PFSK-1 (cell line): ENCODE measurements at regions not wholly inside any gene's neighbourhood (a gene's known extent, or its start where the extent isn't known, plus 50 kb on each side); places are given as distances from the start of the nearest gene placed in this dataset.

ENCODE experiments used
- POLR2AphosphoS5 ChIP-seq: IDR thresholded peaks from 2 replicates; pipeline ENCODE4 v1.6.1; 2012; ENCODE audit warnings: low read depth, mild to moderate bottlenecking, control low read depth, low read length, moderate library complexity
- SIN3A ChIP-seq: IDR thresholded peaks from 2 replicates; pipeline ENCODE4 v1.6.1; 2012; ENCODE audit warnings: mild to moderate bottlenecking, low read length, moderate library complexity, borderline replicate concordance; ENCODE audit not compliant: insufficient read depth
- TAF1 ChIP-seq: IDR thresholded peaks from 2 replicates; pipeline ENCODE4 v1.6.1; 2012; ENCODE audit warnings: low read length, control low read depth, borderline replicate concordance; ENCODE audit not compliant: insufficient read depth
- TF ChIP-seq, protein P1 (sequence below), 2 experiments: IDR thresholded peaks; 2 replicates each; pipeline versions ENCODE4 v1.6.1 to v1.8.0; 2011 to 2012; ENCODE audit warnings: low read depth in 2 of 2, low read length in 2 of 2, control low read depth in 1 of 2, inconsistent platforms in 1 of 2, mild to moderate bottlenecking in 1 of 2, moderate library complexity in 1 of 2; ENCODE audit not compliant: insufficient read depth in 1 of 2

DNA sequence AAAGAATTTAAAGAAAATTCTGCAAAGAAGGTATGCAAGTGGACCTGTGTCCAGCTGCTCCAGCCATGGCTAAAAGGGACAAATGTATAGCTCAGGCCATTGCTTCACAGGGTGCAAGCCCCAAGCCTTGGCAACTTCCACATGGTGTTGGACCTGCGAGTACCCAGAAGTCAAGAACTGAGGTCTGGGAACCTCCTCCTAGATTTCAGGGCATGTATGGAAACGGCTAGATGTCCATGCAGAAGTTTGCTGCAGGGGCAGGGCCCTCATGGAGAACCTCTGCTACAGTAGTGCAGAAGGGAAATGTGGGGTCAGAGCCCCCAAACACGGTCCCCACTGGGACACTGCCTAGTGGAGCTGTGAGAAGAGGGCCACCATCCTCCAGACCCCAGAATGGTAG, 284.0 kb upstream of the RAB6C start:
- no peak for TF ChIP-seq SIN3A
- no peak for TF ChIP-seq POLR2AphosphoS5
- TF ChIP-seq, protein P1, sequence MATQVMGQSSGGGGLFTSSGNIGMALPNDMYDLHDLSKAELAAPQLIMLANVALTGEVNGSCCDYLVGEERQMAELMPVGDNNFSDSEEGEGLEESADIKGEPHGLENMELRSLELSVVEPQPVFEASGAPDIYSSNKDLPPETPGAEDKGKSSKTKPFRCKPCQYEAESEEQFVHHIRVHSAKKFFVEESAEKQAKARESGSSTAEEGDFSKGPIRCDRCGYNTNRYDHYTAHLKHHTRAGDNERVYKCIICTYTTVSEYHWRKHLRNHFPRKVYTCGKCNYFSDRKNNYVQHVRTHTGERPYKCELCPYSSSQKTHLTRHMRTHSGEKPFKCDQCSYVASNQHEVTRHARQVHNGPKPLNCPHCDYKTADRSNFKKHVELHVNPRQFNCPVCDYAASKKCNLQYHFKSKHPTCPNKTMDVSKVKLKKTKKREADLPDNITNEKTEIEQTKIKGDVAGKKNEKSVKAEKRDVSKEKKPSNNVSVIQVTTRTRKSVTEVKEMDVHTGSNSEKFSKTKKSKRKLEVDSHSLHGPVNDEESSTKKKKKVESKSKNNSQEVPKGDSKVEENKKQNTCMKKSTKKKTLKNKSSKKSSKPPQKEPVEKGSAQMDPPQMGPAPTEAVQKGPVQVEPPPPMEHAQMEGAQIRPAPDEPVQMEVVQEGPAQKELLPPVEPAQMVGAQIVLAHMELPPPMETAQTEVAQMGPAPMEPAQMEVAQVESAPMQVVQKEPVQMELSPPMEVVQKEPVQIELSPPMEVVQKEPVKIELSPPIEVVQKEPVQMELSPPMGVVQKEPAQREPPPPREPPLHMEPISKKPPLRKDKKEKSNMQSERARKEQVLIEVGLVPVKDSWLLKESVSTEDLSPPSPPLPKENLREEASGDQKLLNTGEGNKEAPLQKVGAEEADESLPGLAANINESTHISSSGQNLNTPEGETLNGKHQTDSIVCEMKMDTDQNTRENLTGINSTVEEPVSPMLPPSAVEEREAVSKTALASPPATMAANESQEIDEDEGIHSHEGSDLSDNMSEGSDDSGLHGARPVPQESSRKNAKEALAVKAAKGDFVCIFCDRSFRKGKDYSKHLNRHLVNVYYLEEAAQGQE (IDR thresholded peaks at IDR 0.05; ENCODE audit: insufficient read depth in 1 of 2, low read depth in 2 of 2, low read length in 2 of 2), result no peak
- no peak for TF ChIP-seq TAF1
